ENCODE measurements at regions not wholly inside any gene's neighbourhood (a gene's known extent, or its start where the extent isn't known, plus 50 kb on each side); places are given as distances from the start of the nearest gene placed in this dataset.

DNA sequence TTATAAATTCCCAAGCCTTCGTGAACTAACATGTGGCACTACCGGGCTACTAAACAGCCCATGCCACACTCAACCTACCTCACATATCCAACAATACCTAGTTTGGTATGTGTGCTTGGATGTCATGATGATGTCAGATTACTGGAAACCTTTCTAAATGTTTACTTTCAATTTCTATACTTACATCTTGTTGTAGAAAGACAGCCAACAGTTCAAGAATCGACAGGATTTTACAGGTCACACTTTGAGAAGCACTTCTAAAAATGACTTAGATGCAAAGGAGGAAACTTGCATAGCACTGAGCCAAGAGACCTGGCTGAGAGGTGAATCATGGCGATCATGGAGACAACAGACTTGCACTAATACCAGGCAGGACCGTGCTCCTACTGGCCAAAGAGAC, 209.9 kb downstream of the COL4A1 start:
- Mint-ChIP-seq H3K27me3 (no peaks in the 10 kb centered on the region), H3K4me1 (ENCODE audit: low read depth) (peaks cover 7% of the 10 kb centered on the region), H3K36me3 (ENCODE audit: insufficient read depth) (no peaks in the 10 kb centered on the region), H3K9me3 (ENCODE audit: low read depth) (peaks cover 19% of the 10 kb centered on the region), H3K4me3 (ENCODE audit: low read depth) (no peak overlapping the region), H3K27ac (no peak overlapping the region)
- DNase-seq (ENCODE audit: low spot score, unreplicated experiment) = no peak
- no peak for TF ChIP-seq CTCF (IDR thresholded peaks at IDR 0.05; ENCODE audit: unreplicated experiment)

DNA sequence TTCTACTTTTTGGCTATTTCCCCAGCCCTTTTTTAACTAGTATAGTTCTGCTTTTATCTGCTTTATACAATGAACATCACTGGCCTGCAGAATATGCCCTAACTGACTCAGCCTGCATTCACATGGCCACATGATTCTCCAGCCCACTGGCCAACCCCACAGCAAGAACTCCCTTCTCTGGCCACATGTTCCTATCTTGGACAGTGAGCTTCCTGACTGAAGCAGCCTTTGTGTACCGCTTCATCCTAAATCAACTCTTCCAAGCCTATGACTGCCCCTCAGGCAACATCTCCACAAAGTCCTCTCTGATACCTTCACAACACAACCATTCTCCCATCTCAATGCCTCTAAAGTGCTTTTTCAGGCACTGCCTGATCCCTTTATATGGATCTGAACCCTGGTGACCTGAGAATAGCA, 214.1 kb downstream of the COL4A1 start:
- no peak overlapping the region for H3K27ac Mint-ChIP-seq

DNA sequence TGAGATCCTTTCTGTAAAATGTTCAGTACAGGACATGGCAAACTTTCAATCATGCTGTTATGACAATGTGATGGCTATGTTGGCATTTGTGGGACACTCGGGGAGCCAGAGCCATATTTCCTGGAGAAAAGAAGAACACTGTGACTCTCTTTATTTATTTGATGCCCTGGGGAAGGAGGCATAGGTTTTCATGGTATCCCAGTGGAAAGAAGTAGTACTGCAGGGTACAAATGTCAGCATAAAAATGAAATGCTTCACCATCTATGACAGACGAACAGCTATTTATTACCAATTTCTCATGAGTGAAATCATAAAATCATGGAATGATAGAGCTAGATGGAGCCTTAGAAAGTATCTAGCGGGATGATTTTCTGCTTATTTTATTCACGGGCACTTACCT, 217.1 kb downstream of the COL4A1 start:
- Mint-ChIP-seq H3K9me3 (ENCODE audit: low read depth) (peaks cover 11% of the 10 kb centered on the region), H3K27ac (no peak overlapping the region), H3K4me3 (ENCODE audit: low read depth) (no peak overlapping the region), H3K4me1 (ENCODE audit: low read depth) (peaks cover 8% of the 10 kb centered on the region), H3K27me3 (no peaks in the 10 kb centered on the region), H3K36me3 (ENCODE audit: insufficient read depth) (no peaks in the 10 kb centered on the region)
- DNase-seq (ENCODE audit: low spot score, unreplicated experiment) = no peak
- peak; percentile 42 for TF ChIP-seq CTCF (IDR thresholded peaks at IDR 0.05; ENCODE audit: unreplicated experiment)

More for the DNA sequence above, 214.1 kb downstream of the COL4A1 start:
- Mint-ChIP-seq H3K27me3 (no peaks in the 10 kb centered on the region), H3K36me3 (ENCODE audit: insufficient read depth) (no peaks in the 10 kb centered on the region), H3K4me1 (ENCODE audit: low read depth) (peaks cover 8% of the 10 kb centered on the region), H3K9me3 (ENCODE audit: low read depth) (peaks cover 4% of the 10 kb centered on the region), H3K4me3 (ENCODE audit: low read depth) (no peak overlapping the region)
- no peak for TF ChIP-seq CTCF (IDR thresholded peaks at IDR 0.05; ENCODE audit: unreplicated experiment)
- no peak for DNase-seq (ENCODE audit: low spot score, unreplicated experiment)

DNA sequence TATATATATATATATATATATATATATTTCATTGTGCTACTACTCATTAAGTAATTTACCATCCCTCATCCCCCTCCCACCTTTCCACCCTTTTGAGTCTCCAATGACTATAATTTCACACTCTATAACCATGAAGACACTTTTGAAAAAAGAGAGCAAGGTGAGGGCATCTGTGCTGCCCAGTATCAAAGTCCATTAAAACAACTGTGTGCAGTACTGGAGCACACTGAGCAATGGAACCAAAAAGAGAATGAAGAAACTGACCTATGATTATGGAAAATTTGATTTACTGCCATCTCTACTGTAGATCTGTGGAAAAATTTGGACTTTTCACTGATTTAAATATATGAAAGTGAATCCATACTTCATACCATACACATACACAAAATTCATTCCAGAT, 217.9 kb downstream of the COL4A1 start:
- DNase-seq (ENCODE audit: low spot score, unreplicated experiment) = no peak
- TF ChIP-seq CTCF (IDR thresholded peaks at IDR 0.05; ENCODE audit: unreplicated experiment) = no peak
- Mint-ChIP-seq H3K27me3 (no peaks in the 10 kb centered on the region), H3K4me1 (ENCODE audit: low read depth) (peaks cover 4% of the 10 kb centered on the region), H3K36me3 (ENCODE audit: insufficient read depth) (no peaks in the 10 kb centered on the region), H3K27ac (no peak overlapping the region), H3K4me3 (ENCODE audit: low read depth) (no peak overlapping the region), H3K9me3 (ENCODE audit: low read depth) (peaks cover 16% of the 10 kb centered on the region)

DNA sequence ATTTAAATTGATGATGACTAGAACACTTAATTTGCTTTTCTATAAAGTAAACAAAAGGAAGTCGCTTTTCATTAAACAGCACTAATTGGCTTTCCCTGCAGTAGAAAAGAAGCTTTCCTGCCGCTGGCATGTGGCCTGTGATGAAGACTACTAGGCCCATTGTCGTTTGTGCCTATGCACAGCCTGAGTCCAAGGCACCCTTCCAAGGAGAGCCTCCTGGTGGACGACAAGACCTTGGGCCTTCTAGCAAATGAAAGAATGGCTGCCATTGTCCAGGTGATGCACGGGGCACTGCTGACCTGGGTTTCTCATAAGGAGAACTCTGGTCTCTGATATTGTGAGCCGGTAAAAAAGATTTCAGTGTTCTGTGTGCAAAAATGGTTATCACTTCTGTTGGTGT, 233.0 kb downstream of the COL4A1 start:
- peaks cover 14% of the 10 kb centered on the region for H3K9me3 Mint-ChIP-seq (ENCODE audit: low read depth)
- no peak overlapping the region for H3K27ac Mint-ChIP-seq
- no peaks in the 10 kb centered on the region for H3K36me3 Mint-ChIP-seq (ENCODE audit: insufficient read depth)
- DNase-seq (ENCODE audit: low spot score, unreplicated experiment) = no peak
- peaks cover 3% of the 10 kb centered on the region for H3K27me3 Mint-ChIP-seq
- peaks cover 5% of the 10 kb centered on the region for H3K4me1 Mint-ChIP-seq (ENCODE audit: low read depth)
- H3K4me3 Mint-ChIP-seq (ENCODE audit: low read depth) = no peak overlapping the region
- TF ChIP-seq CTCF (IDR thresholded peaks at IDR 0.05; ENCODE audit: unreplicated experiment) = no peak

Data from progenitor cell of endocrine pancreas (in vitro differentiated cells).